K562 (cell line): ENCODE measurements at regions not wholly inside any gene's neighbourhood (a gene's known extent, or its start where the extent isn't known, plus 50 kb on each side); places are given as distances from the start of the nearest gene placed in this dataset.

Experiments
- ATAC-seq: fragments of 200-7000 bp; cut with Tn5 transposase; 3 replicates; pipeline ENCODE4 v1.9.1; 2020; ENCODE audit warnings: moderate library complexity
- BruUV-seq: library from RNA; stranded (reverse); fragments of 400-500 nt; replicated peaks from 2 replicates; lab custom pipeline; 2021; lab: Mats Ljungman, UMichigan
- CTCF ChIA-PET: fragments of 300-600 bp; formaldehyde crosslinking; extraction: SDS; loops from one replicate; lab custom pipeline; 2021; ENCODE audit warnings: low intra/inter-chr PET ratio; lab: Yijun Ruan, JAX
- POLR2A ChIA-PET: fragments of 300-600, 350-650 bp; sonication (Branson Sonifier 250); formaldehyde crosslinking; extraction: SDS; loops from one replicate; lab custom pipeline; 2021; ENCODE audit warnings: antibody characterized with exemption, inconsistent platforms; lab: Yijun Ruan, JAX
- DNase-seq, 4 experiments: peaks; one replicate each; pipeline versions ENCODE4 v3.0.0 to v3.0.0-alpha.2; 2011 to 2018; ENCODE audit warnings: low spot score in 3 of 4, mixed read lengths in 3 of 4; ENCODE audit errors: extremely low read depth in 1 of 4
- FAIRE-seq: peaks from 2 replicates; lab custom pipeline; 2011; peaks lifted over from hg19 to GRCh38; lab: Jason Lieb, UNC
- H2AFZ ChIP-seq: 2 replicates; pipeline ENCODE4 v1.6.0; 2011; ENCODE audit warnings: low read depth, low read length, control low read depth, inconsistent platforms
- H3K27ac ChIP-seq: fragments of 200-600 bp; 3 replicates; pipeline ENCODE4 v1.8.0; 2011; ENCODE audit warnings: low read depth, mild to moderate bottlenecking, control low read depth, inconsistent platforms, low read length, moderate library complexity, mixed read lengths; ENCODE audit errors: extremely low read depth
- H3K27me3 ChIP-seq, 2 experiments: fragments of 300-600 bp in 1 of 2; 2 replicates in 1 of 2; 3 replicates in 1 of 2; pipeline versions ENCODE4 v1.6.0 to v1.8.0; 2011; ENCODE audit warnings: inconsistent platforms in 2 of 2, low read length in 2 of 2, mild to moderate bottlenecking in 1 of 2, mixed read lengths in 1 of 2, moderate library complexity in 1 of 2; ENCODE audit not compliant: control insufficient read depth in 2 of 2, insufficient read depth in 2 of 2
- H3K36me3 ChIP-seq: fragments of 300-600 bp; 3 replicates; pipeline ENCODE4 v1.8.0; 2011; ENCODE audit warnings: mild to moderate bottlenecking, low read length, inconsistent platforms; ENCODE audit not compliant: control insufficient read depth, insufficient read depth
- H3K4me1 ChIP-seq, 2 experiments: fragments of 200-600 bp in 1 of 2; replicated peaks in 1 of 2; 2 replicates in 1 of 2; 3 replicates in 1 of 2; pipeline versions ENCODE4 v1.5.1 to v1.8.0; 2011; ENCODE audit warnings: inconsistent platforms in 2 of 2, low read length in 2 of 2, mild to moderate bottlenecking in 1 of 2, mixed read lengths in 1 of 2, moderate library complexity in 1 of 2; ENCODE audit not compliant: control insufficient read depth in 2 of 2, insufficient read depth in 2 of 2
- H3K4me2 ChIP-seq: 2 replicates; pipeline ENCODE4 v1.6.1; 2011; ENCODE audit warnings: low read length, control low read depth, inconsistent platforms, mixed read lengths; ENCODE audit not compliant: insufficient read depth
- H3K4me3 ChIP-seq: fragments of 200-600 bp; sonication (generic), shearing (Covaris generic); 2 replicates; pipeline ENCODE4 v1.5.1; 2016; ENCODE audit warnings: control low read depth, inconsistent platforms
- H3K79me2 ChIP-seq: fragments of 200-600 bp; 3 replicates; pipeline ENCODE4 v1.8.0; 2011; ENCODE audit warnings: low read length, inconsistent platforms; ENCODE audit not compliant: control insufficient read depth, insufficient read depth
- H3K9ac ChIP-seq, 2 experiments: 2 replicates each; pipeline versions ENCODE4 v1.6.0 to v1.6.1; 2011; ENCODE audit warnings: low read depth in 2 of 2, low read length in 2 of 2, control low read depth in 1 of 2, inconsistent platforms in 1 of 2, mild to moderate bottlenecking in 1 of 2, mixed read lengths in 1 of 2; ENCODE audit not compliant: insufficient read depth in 1 of 2
- H3K9me1 ChIP-seq: one replicate; pipeline ENCODE4 v1.6.0; 2011; ENCODE audit warnings: inconsistent platforms, mild to moderate bottlenecking, low read length, moderate library complexity; ENCODE audit not compliant: control insufficient read depth, insufficient read depth
- H3K9me3 ChIP-seq: replicated peaks from 2 replicates; pipeline ENCODE4 v1.5.1; 2011; ENCODE audit warnings: low read depth, low read length, inconsistent platforms; ENCODE audit not compliant: control insufficient read depth, insufficient read depth
- H4K20me1 ChIP-seq: replicated peaks from 2 replicates; pipeline ENCODE4 v1.6.1; 2011; ENCODE audit warnings: low read length, inconsistent platforms, mixed read lengths; ENCODE audit not compliant: control insufficient read depth, insufficient read depth
- E2F3 ChIP-seq: fragments of 250-450 bp; sonication (Bioruptor Pico); IDR thresholded peaks from 2 replicates; pipeline ENCODE4 v1.4.0; 2020; ENCODE audit warnings: mild to moderate bottlenecking
- HNRNPH1 ChIP-seq: fragments of 200-400 bp; formaldehyde crosslinking; optimal IDR thresholded peaks from 2 replicates; pipeline ENCODE3; 2017; ENCODE audit warnings: low read depth, mild to moderate bottlenecking, low read length, moderate library complexity
- NRF1 ChIP-seq, 2 experiments: fragments of 450-650 bp; IDR thresholded peaks in 1 of 2; conservative IDR thresholded peaks in 1 of 2; 2 replicates each; pipeline ENCODE4 v1.6.1; 2014; ENCODE audit warnings: mild to moderate bottlenecking in 2 of 2
- TOE1 ChIP-seq, 2 experiments: fragments of 450-650 bp in 1 of 2; sonication (generic) in 1 of 2; formaldehyde crosslinking in 1 of 2; IDR thresholded peaks; 2 replicates each; pipeline versions ENCODE4 v1.7.1 to v1.8.0; 2016 to 2022; ENCODE audit warnings: borderline replicate concordance in 2 of 2, mild to moderate bottlenecking in 2 of 2, antibody characterized with exemption in 1 of 2, inconsistent platforms in 1 of 2, low read depth in 1 of 2, missing genetic modification reagents in 1 of 2, moderate library complexity in 1 of 2
- ZNF124 ChIP-seq: sonication (generic); formaldehyde crosslinking; IDR thresholded peaks from 2 replicates; pipeline ENCODE4 v1.8.1; 2022; ENCODE audit warnings: missing genetic modification reagents
- WGBS: fragments of 100-300 bp; shearing (Covaris generic); methylation state at CpG from one replicate; pipeline ENCODE4 v1.1.6; 2016; ENCODE audit warnings: low coverage, mixed read lengths; ENCODE audit not compliant: insufficient coverage; ENCODE audit errors: missing lambda C conversion rate; 5-methylcytosine and 5-hydroxymethylcytosine counted together
- in situ Hi-C: fragments of 300-500 bp; cut with MboI; formaldehyde crosslinking; loops from 4 replicates; pipeline ENCODE4 v1.15.0; 2018; ENCODE audit warnings: inconsistent platforms, mixed read lengths
- intact Hi-C: fragments of 100-400 bp; cut with micrococcal nuclease; formaldehyde crosslinking; loops from 2 replicates; pipeline ENCODE4 v1.14.2; 2022
- TF ChIP-seq, protein P1 (sequence below): sonication (generic); formaldehyde crosslinking; IDR thresholded peaks from 2 replicates; pipeline ENCODE4 v1.8.0; 2022; ENCODE audit warnings: mild to moderate bottlenecking, missing genetic modification reagents
- TF ChIP-seq, protein P2 (sequence below): fragments of 250-450 bp; sonication (Bioruptor Pico); IDR thresholded peaks from 2 replicates; pipeline ENCODE4 v1.5.1; 2021; ENCODE audit warnings: mild to moderate bottlenecking
- TF ChIP-seq, protein P3 (sequence below): sonication (generic); formaldehyde crosslinking; IDR thresholded peaks from 2 replicates; pipeline ENCODE4 v1.8.1; 2023; ENCODE audit warnings: mild to moderate bottlenecking, missing genetic modification reagents
- TF ChIP-seq, protein P4 (sequence below): fragments of 250-450 bp; sonication (Bioruptor Pico); IDR thresholded peaks from 2 replicates; pipeline ENCODE4 v1.8.0; 2022; ENCODE audit warnings: moderate library complexity, mild to moderate bottlenecking, inconsistent platforms
- TF ChIP-seq, protein P5 (sequence below): sonication (generic); formaldehyde crosslinking; IDR thresholded peaks from 2 replicates; pipeline ENCODE4 v1.8.0; 2022; ENCODE audit warnings: missing genetic modification reagents, mild to moderate bottlenecking, borderline replicate concordance
- TF ChIP-seq, protein P6 (sequence below): fragments of 150-350 bp; conservative IDR thresholded peaks from 2 replicates; pipeline ENCODE4 v1.6.1; 2014; ENCODE audit warnings: low read length

DNA sequence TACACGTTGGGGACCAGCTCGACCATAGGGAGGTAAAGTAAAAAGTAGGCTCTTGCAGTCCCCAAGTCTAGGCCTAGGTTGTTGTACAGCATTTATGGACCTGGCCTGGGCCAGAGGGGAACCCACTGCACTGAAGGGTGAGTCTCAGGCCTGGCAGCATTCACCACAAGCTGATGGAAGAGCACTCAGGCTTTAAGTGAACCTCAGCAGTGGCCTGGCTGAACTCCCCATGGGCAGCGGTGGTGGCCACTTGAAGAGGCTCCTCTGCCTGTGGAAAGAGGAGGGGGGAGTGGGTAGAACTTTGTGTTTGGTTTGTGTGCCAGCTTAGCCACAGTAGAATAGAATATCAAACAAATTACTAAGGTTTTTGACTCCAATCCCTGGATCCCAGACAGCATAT lies 176.2 kb upstream of the PRMT6 start:
- BruUV-seq, result no TSS peak
- WGBS, result 0% methylated on average over 3 of the region's 3 CpGs
- intact Hi-C loops, result no loop called here
- TF ChIP-seq HNRNPH1 (no peak), E2F3 (no peak), TOE1 (IDR thresholded peaks at IDR 0.05; ENCODE audit: borderline replicate concordance) (no peak), TOE1 (CRISPR knock-in tag; IDR thresholded peaks at IDR 0.05; ENCODE audit: borderline replicate concordance, low read depth) (no peak), NRF1 (conservative IDR thresholded peaks at IDR 0.05 in 1 of 2, IDR thresholded peaks at IDR 0.05 in 1 of 2) (no peak), ZNF124 (CRISPR knock-in tag) (no peak)
- TF ChIP-seq, protein P1, sequence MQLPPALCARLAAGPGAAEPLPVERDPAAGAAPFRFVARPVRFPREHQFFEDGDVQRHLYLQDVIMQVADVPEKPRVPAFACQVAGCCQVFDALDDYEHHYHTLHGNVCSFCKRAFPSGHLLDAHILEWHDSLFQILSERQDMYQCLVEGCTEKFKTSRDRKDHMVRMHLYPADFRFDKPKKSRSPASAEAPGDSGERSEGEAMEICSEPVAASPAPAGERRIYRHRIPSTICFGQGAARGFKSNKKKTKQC (CRISPR knock-in tag), result no peak
- TF ChIP-seq, protein P2, sequence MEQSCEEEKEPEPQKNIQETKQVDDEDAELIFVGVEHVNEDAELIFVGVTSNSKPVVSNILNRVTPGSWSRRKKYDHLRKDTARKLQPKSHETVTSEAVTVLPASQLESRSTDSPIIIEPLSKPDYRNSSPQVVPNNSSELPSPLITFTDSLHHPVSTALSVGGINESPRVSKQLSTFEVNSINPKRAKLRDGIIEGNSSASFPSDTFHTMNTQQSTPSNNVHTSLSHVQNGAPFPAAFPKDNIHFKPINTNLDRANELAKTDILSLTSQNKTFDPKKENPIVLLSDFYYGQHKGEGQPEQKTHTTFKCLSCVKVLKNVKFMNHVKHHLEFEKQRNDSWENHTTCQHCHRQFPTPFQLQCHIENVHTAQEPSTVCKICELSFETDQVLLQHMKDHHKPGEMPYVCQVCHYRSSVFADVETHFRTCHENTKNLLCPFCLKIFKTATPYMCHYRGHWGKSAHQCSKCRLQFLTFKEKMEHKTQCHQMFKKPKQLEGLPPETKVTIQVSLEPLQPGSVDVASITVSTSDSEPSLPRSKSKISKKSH (CRISPR knock-in tag), result no peak
- TF ChIP-seq, protein P3, sequence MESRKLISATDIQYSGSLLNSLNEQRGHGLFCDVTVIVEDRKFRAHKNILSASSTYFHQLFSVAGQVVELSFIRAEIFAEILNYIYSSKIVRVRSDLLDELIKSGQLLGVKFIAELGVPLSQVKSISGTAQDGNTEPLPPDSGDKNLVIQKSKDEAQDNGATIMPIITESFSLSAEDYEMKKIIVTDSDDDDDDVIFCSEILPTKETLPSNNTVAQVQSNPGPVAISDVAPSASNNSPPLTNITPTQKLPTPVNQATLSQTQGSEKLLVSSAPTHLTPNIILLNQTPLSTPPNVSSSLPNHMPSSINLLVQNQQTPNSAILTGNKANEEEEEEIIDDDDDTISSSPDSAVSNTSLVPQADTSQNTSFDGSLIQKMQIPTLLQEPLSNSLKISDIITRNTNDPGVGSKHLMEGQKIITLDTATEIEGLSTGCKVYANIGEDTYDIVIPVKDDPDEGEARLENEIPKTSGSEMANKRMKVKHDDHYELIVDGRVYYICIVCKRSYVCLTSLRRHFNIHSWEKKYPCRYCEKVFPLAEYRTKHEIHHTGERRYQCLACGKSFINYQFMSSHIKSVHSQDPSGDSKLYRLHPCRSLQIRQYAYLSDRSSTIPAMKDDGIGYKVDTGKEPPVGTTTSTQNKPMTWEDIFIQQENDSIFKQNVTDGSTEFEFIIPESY (CRISPR knock-in tag), result no peak
- TF ChIP-seq, protein P4, sequence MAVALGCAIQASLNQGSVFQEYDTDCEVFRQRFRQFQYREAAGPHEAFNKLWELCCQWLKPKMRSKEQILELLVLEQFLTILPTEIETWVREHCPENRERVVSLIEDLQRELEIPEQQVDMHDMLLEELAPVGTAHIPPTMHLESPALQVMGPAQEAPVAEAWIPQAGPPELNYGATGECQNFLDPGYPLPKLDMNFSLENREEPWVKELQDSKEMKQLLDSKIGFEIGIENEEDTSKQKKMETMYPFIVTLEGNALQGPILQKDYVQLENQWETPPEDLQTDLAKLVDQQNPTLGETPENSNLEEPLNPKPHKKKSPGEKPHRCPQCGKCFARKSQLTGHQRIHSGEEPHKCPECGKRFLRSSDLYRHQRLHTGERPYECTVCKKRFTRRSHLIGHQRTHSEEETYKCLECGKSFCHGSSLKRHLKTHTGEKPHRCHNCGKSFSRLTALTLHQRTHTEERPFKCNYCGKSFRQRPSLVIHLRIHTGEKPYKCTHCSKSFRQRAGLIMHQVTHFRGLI (CRISPR knock-in tag), result no peak
- TF ChIP-seq, protein P5, sequence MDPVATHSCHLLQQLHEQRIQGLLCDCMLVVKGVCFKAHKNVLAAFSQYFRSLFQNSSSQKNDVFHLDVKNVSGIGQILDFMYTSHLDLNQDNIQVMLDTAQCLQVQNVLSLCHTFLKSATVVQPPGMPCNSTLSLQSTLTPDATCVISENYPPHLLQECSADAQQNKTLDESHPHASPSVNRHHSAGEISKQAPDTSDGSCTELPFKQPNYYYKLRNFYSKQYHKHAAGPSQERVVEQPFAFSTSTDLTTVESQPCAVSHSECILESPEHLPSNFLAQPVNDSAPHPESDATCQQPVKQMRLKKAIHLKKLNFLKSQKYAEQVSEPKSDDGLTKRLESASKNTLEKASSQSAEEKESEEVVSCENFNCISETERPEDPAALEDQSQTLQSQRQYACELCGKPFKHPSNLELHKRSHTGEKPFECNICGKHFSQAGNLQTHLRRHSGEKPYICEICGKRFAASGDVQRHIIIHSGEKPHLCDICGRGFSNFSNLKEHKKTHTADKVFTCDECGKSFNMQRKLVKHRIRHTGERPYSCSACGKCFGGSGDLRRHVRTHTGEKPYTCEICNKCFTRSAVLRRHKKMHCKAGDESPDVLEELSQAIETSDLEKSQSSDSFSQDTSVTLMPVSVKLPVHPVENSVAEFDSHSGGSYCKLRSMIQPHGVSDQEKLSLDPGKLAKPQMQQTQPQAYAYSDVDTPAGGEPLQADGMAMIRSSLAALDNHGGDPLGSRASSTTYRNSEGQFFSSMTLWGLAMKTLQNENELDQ (CRISPR knock-in tag), result no peak
- TF ChIP-seq, protein P6, sequence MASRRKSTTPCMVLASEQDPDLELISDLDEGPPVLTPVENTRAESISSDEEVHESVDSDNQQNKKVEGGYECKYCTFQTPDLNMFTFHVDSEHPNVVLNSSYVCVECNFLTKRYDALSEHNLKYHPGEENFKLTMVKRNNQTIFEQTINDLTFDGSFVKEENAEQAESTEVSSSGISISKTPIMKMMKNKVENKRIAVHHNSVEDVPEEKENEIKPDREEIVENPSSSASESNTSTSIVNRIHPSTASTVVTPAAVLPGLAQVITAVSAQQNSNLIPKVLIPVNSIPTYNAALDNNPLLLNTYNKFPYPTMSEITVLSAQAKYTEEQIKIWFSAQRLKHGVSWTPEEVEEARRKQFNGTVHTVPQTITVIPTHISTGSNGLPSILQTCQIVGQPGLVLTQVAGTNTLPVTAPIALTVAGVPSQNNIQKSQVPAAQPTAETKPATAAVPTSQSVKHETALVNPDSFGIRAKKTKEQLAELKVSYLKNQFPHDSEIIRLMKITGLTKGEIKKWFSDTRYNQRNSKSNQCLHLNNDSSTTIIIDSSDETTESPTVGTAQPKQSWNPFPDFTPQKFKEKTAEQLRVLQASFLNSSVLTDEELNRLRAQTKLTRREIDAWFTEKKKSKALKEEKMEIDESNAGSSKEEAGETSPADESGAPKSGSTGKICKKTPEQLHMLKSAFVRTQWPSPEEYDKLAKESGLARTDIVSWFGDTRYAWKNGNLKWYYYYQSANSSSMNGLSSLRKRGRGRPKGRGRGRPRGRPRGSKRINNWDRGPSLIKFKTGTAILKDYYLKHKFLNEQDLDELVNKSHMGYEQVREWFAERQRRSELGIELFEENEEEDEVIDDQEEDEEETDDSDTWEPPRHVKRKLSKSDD, result no peak

More for the DNA sequence above, 176.2 kb upstream of the PRMT6 start:
- DNase-seq (no peak), ATAC-seq (no peak), FAIRE-seq (no peak)
- no peaks in the 10 kb centered on the region for H3K36me3 ChIP-seq
- H3K9me3 ChIP-seq, result no peaks in the 10 kb centered on the region; the same call in 1 of the 2 replicates
- no peak overlapping the region for H3K27ac ChIP-seq
- no peaks in the 10 kb centered on the region for H3K27me3 ChIP-seq
- no peaks in the 10 kb centered on the region for H3K9me1 ChIP-seq
- CTCF ChIA-PET, result no interaction called here
- H3K4me1 ChIP-seq, result no peaks in the 10 kb centered on the region
- no peaks in the 10 kb centered on the region for H3K79me2 ChIP-seq
- in situ Hi-C loops, result no loop called here
- POLR2A ChIA-PET, result no interaction called here
- H2AFZ ChIP-seq, result no peak overlapping the region
- H3K9ac ChIP-seq, result no peak overlapping the region
- H3K4me2 ChIP-seq, result no peak overlapping the region
- H3K4me3 ChIP-seq, result no peak overlapping the region
- no peaks in the 10 kb centered on the region for H4K20me1 ChIP-seq
